HCT116 (cell line): ENCODE measurements at regions not wholly inside any gene's neighbourhood (a gene's known extent, or its start where the extent isn't known, plus 50 kb on each side); places are given as distances from the start of the nearest gene placed in this dataset.

Experiments
- ATAC-seq: fragments of 200-7000 bp; cut with Tn5 transposase; 2 replicates; pipeline ENCODE4 v1.9.1; 2020; ENCODE audit warnings: mild to moderate bottlenecking, moderate library complexity
- BruUV-seq: library from RNA; stranded (reverse); fragments of 400-500 nt; replicated peaks from 2 replicates; lab custom pipeline; 2021; lab: Mats Ljungman, UMichigan
- CTCF ChIA-PET: fragments of 300-600 bp; sonication (Branson Sonifier 250); formaldehyde crosslinking; loops from one replicate; lab custom pipeline; 2021; ENCODE audit warnings: antibody characterized with exemption; lab: Charles Lee
- POLR2A ChIA-PET: fragments of 300-600, 350-600 bp; sonication (Branson Sonifier 250); formaldehyde crosslinking; loops from one replicate; lab custom pipeline; 2021; ENCODE audit warnings: antibody characterized with exemption; lab: Charles Lee
- RAD21 ChIA-PET, 2 experiments: fragments of 300-600 bp; sonication (Branson Sonifier 250); formaldehyde crosslinking; loops; one replicate each; lab custom pipeline; 2023; ENCODE audit warnings: low total read pairs in 2 of 2; ENCODE audit not compliant: uncharacterized antibody in 2 of 2, unreplicated experiment in 2 of 2, low non-redundant PET in 1 of 2; lab: Charles Lee
- DNase-seq: peaks from one replicate; pipeline ENCODE4 v3.0.0-alpha.2; 2010; ENCODE audit warnings: low read depth, low spot score
- H2AFZ ChIP-seq: fragments of 200-600 bp; shearing (Covaris generic), sonication (generic); 2 replicates; pipeline ENCODE4 v1.6.1; 2017; ENCODE audit warnings: low read depth, mixed run types, mixed read lengths, antibody characterized with exemption, low read length; ENCODE audit not compliant: poor library complexity, severe bottlenecking
- H3K27ac ChIP-seq: 2 replicates; pipeline ENCODE4 v1.5.1; 2012; ENCODE audit warnings: low read depth, low read length
- H3K27me3 ChIP-seq: fragments of 200-600 bp; sonication (generic); 2 replicates; pipeline ENCODE4 v1.6.1; 2016; ENCODE audit warnings: mixed run types, low read length, mixed read lengths; ENCODE audit not compliant: insufficient read depth
- H3K36me3 ChIP-seq, 2 experiments: fragments of 200-500 bp in 1 of 2; fragments of 200-600 bp in 1 of 2; sonication (Bioruptor generic) in 1 of 2; sonication (generic) in 1 of 2; 2 replicates each; pipeline versions ENCODE4 v1.5.1 to v1.6.1; 2014 to 2016; ENCODE audit warnings: low read length in 2 of 2, inconsistent platforms in 1 of 2, mixed read lengths in 1 of 2, mixed run types in 1 of 2; ENCODE audit not compliant: insufficient read depth in 2 of 2, control insufficient read depth in 1 of 2
- H3K4me1 ChIP-seq, 2 experiments: fragments of 200-600 bp in 1 of 2; sonication (generic) in 1 of 2; 2 replicates each; pipeline versions ENCODE4 v1.5.1 to v1.6.1; 2012 to 2017; ENCODE audit warnings: low read length in 2 of 2, inconsistent platforms in 1 of 2, mild to moderate bottlenecking in 1 of 2, mixed read lengths in 1 of 2, mixed run types in 1 of 2, moderate library complexity in 1 of 2; ENCODE audit not compliant: insufficient read depth in 2 of 2, control insufficient read depth in 1 of 2
- H3K4me2 ChIP-seq: fragments of 200-600 bp; sonication (generic); 2 replicates; pipeline ENCODE4 v1.6.1; 2017; ENCODE audit warnings: mixed run types, low read length, mixed read lengths
- H3K4me3 ChIP-seq, 2 experiments: fragments of 200-600 bp in 1 of 2; sonication (generic) in 1 of 2; replicated peaks in 1 of 2; 2 replicates each; pipeline ENCODE4 v1.5.1; 2011 to 2016; ENCODE audit warnings: low read length in 2 of 2, control low read depth in 1 of 2, low read depth in 1 of 2, mild to moderate bottlenecking in 1 of 2, mixed read lengths in 1 of 2, mixed run types in 1 of 2
- H3K79me2 ChIP-seq: fragments of 200-600 bp; sonication (generic); 2 replicates; pipeline ENCODE4 v1.6.1; 2017; ENCODE audit warnings: mild to moderate bottlenecking, mixed run types, low read length, moderate library complexity, mixed read lengths; ENCODE audit not compliant: insufficient read depth
- H3K9ac ChIP-seq: fragments of 200-600 bp; sonication (generic); 2 replicates; pipeline ENCODE4 v1.6.1; 2016; ENCODE audit warnings: low read length, mixed read lengths
- H3K9me2 ChIP-seq: fragments of 200-600 bp; sonication (generic), shearing (Covaris generic); 2 replicates; pipeline ENCODE4 v1.6.1; 2017; ENCODE audit warnings: mixed run types, mild to moderate bottlenecking, moderate library complexity; ENCODE audit not compliant: insufficient read depth
- H3K9me3 ChIP-seq, 2 experiments: fragments of 200-500 bp in 1 of 2; fragments of 200-600 bp in 1 of 2; sonication (Bioruptor generic) in 1 of 2; sonication (generic) in 1 of 2; 2 replicates each; pipeline ENCODE4 v1.6.1; 2014 to 2017; ENCODE audit warnings: low read length in 2 of 2, mixed read lengths in 2 of 2, inconsistent platforms in 1 of 2, low read depth in 1 of 2, mild to moderate bottlenecking in 1 of 2, mixed run types in 1 of 2, moderate library complexity in 1 of 2; ENCODE audit not compliant: control insufficient read depth in 1 of 2, insufficient read depth in 1 of 2
- H4K20me1 ChIP-seq: fragments of 200-600 bp; sonication (generic), shearing (Covaris generic); 2 replicates; pipeline ENCODE4 v1.6.1; 2017; ENCODE audit warnings: mixed run types, mild to moderate bottlenecking, moderate library complexity; ENCODE audit not compliant: insufficient read depth
- ATF3 ChIP-seq: IDR thresholded peaks from 2 replicates; pipeline ENCODE4 v1.6.1; 2012
- CEBPB ChIP-seq: IDR thresholded peaks from 2 replicates; pipeline ENCODE4 v1.6.1; 2012; ENCODE audit warnings: low read depth
- CTCF ChIP-seq, 3 experiments: fragments of 200-600 bp in 1 of 3; sonication (generic) in 1 of 3; IDR thresholded peaks in 2 of 3; conservative IDR thresholded peaks in 1 of 3; 2 replicates each; pipeline ENCODE4 v1.5.1; 2012 to 2017; ENCODE audit warnings: low read depth in 2 of 3, low read length in 2 of 3, antibody characterized with exemption in 1 of 3, borderline replicate concordance in 1 of 3, control low read depth in 1 of 3, mild to moderate bottlenecking in 1 of 3, mixed read lengths in 1 of 3, mixed run types in 1 of 3, moderate library complexity in 1 of 3; ENCODE audit not compliant: insufficient read depth in 1 of 3
- ELF1 ChIP-seq: IDR thresholded peaks from 2 replicates; pipeline ENCODE4 v1.6.1; 2012; ENCODE audit warnings: low read depth, borderline replicate concordance
- EZH2phosphoT487 ChIP-seq: fragments of 200-600 bp; IDR thresholded peaks from 2 replicates; pipeline ENCODE4 v1.6.1; 2018; ENCODE audit warnings: antibody characterized with exemption, borderline replicate concordance
- JUND ChIP-seq: IDR thresholded peaks from 2 replicates; pipeline ENCODE4 v1.6.1; 2012
- MAX ChIP-seq: IDR thresholded peaks from 2 replicates; pipeline ENCODE4 v1.6.1; 2012
- POLR2A ChIP-seq: IDR thresholded peaks from 2 replicates; pipeline ENCODE4 v1.7.0; 2011; ENCODE audit warnings: borderline replicate concordance; ENCODE audit not compliant: insufficient read depth, insufficient read length; ENCODE audit errors: extremely low read depth
- REST ChIP-seq: IDR thresholded peaks from 2 replicates; pipeline ENCODE4 v1.6.1; 2012; ENCODE audit warnings: low read depth
- SIN3A ChIP-seq: IDR thresholded peaks from 2 replicates; pipeline ENCODE4 v1.6.1; 2012; ENCODE audit warnings: low read depth
- SP1 ChIP-seq: IDR thresholded peaks from 2 replicates; pipeline ENCODE4 v1.6.1; 2012; ENCODE audit warnings: low read depth
- SRF ChIP-seq: IDR thresholded peaks from 2 replicates; pipeline ENCODE4 v1.6.1; 2012; ENCODE audit warnings: low read depth
- TCF7L2 ChIP-seq: IDR thresholded peaks from 2 replicates; pipeline ENCODE4 v1.7.0; 2011; ENCODE audit warnings: borderline replicate concordance, inconsistent platforms; ENCODE audit not compliant: insufficient read depth, insufficient read length; ENCODE audit errors: extremely low read depth
- YY1 ChIP-seq: IDR thresholded peaks from 2 replicates; pipeline ENCODE4 v1.6.1; 2011; ENCODE audit warnings: low read length, low read depth, moderate library complexity, mild to moderate bottlenecking; ENCODE audit not compliant: insufficient replicate concordance; ENCODE audit errors: extremely low read depth
- ZNF274 ChIP-seq: fragments of 200-500 bp; sonication (Bioruptor generic); IDR thresholded peaks from 2 replicates; pipeline ENCODE4 v1.6.1; 2014; ENCODE audit warnings: mild to moderate bottlenecking, low read depth, low read length, inconsistent platforms
- intact Hi-C: fragments of 100-400 bp; cut with micrococcal nuclease; formaldehyde crosslinking; loops from 2 replicates; pipeline ENCODE4 v1.10.0; 2022

- H3K27me3 ChIP-seq = no peaks in the 10 kb centered on the region
These were observed 497.6 kb upstream of the ADAMTS16 start for GRCh38 chr5:4642525-4642924.

More at GRCh38 chr5:4642525-4642924, 497.6 kb upstream of the ADAMTS16 start:
- H3K4me3 ChIP-seq = no peak overlapping the region
- peaks cover 3 to 28% of the 10 kb centered on the region in 2 experiments; a peak in 2 of 4 replicates for H3K9me3 ChIP-seq
- H2AFZ ChIP-seq = no peak overlapping the region
- TF ChIP-seq SIN3A (no peak), ZNF274 (no peak), ELF1 (no peak), ATF3 (no peak), JUND (no peak), EZH2phosphoT487 (no peak), SP1 (no peak), POLR2A (no peak), REST (no peak), MAX (no peak), CEBPB (no peak), YY1 (no peak), TCF7L2 (no peak), CTCF (IDR thresholded peaks at IDR 0.05 in 2 of 3, conservative IDR thresholded peaks at IDR 0.05 in 1 of 3; ENCODE audit: borderline replicate concordance in 1 of 3, insufficient read depth in 1 of 3, low read depth in 2 of 3, low read length in 2 of 3) (no peak), SRF (no peak)
- ChIA-PET RAD21 (no interaction called here), POLR2A (no interaction called here), CTCF (no interaction called here)
- H3K36me3 ChIP-seq = no peaks in the 10 kb centered on the region
- H3K4me2 ChIP-seq = no peak overlapping the region
- no TSS peak for BruUV-seq
- intact Hi-C loops = no loop called here
- no peak overlapping the region for H3K9ac ChIP-seq
- no peaks in the 10 kb centered on the region for H3K9me2 ChIP-seq
- no peak overlapping the region for H3K27ac ChIP-seq
- ATAC-seq = no peak
- no peaks in the 10 kb centered on the region for H4K20me1 ChIP-seq
- DNase-seq = no peak
- H3K4me1 ChIP-seq = no peaks in the 10 kb centered on the region
- H3K79me2 ChIP-seq = no peaks in the 10 kb centered on the region
